HPDE6-E6E7 (cell line): ENCODE measurements at regions not wholly inside any gene's neighbourhood (a gene's known extent, or its start where the extent isn't known, plus 50 kb on each side); places are given as distances from the start of the nearest gene placed in this dataset.
"Not testable (repeated sequence)": the region's sequence is repeated elsewhere in the genome, so short reads cannot be mapped to it uniquely, and the experiment has no call there.

Source experiments
- DNase-seq: peaks from one replicate; pipeline ENCODE4 v3.0.0; 2011; ENCODE audit warnings: missing footprints; ENCODE audit errors: extremely low spot score

GRCh38 chr3:87795701-87796100 lies 263.1 kb downstream of the CGGBP1 start:
- no peak for DNase-seq

- DNase-seq: no peak
These were observed 265.4 kb downstream of the CGGBP1 start for GRCh38 chr3:87793337-87793877.

- no peak for DNase-seq
These were observed 266.1 kb downstream of the CGGBP1 start, which contains the start of gene HTR1F for GRCh38 chr3:87792534-87793336. Gene HTR1F, plus strand, starts transcription at chr3:87792706.

- no peak for DNase-seq
These were observed 266.6 kb downstream of the CGGBP1 start for GRCh38 chr3:87792198-87792533.

GRCh38 chr3:87791248-87792027 lies 267.4 kb downstream of the CGGBP1 start:
- DNase-seq: no peak

- not testable (repeated sequence) for DNase-seq
These were observed 269.8 kb downstream of the CGGBP1 start for GRCh38 chr3:87789049-87789448.

- DNase-seq: no peak
These were observed 270.3 kb downstream of the CGGBP1 start for GRCh38 chr3:87788516-87788915.

- no peak for DNase-seq
These were observed 278.0 kb downstream of the CGGBP1 start for GRCh38 chr3:87780811-87781210.

- DNase-seq: no peak
These were observed 279.9 kb downstream of the CGGBP1 start for GRCh38 chr3:87778876-87779275.

GRCh38 chr3:87771337-87772192 lies 287.2 kb downstream of the CGGBP1 start:
- DNase-seq: no peak

- no peak for DNase-seq
These were observed 292.1 kb downstream of the CGGBP1 start for GRCh38 chr3:87766721-87767120.

GRCh38 chr3:87765256-87765655 lies 293.5 kb downstream of the CGGBP1 start:
- no peak for DNase-seq

- no peak for DNase-seq
These were observed 297.0 kb downstream of the CGGBP1 start for GRCh38 chr3:87761795-87762194.

- DNase-seq: no peak
These were observed 297.5 kb downstream of the CGGBP1 start for GRCh38 chr3:87761341-87761740.

- no peak for DNase-seq
These were observed 302.2 kb downstream of the CGGBP1 start for GRCh38 chr3:87756616-87757015.

GRCh38 chr3:87755852-87756251 lies 303.0 kb downstream of the CGGBP1 start:
- no peak for DNase-seq

- no peak for DNase-seq
These were observed 316.6 kb downstream of the CGGBP1 start for GRCh38 chr3:87742250-87742649.

GRCh38 chr3:87740894-87741293 lies 317.9 kb downstream of the CGGBP1 start:
- not testable (repeated sequence) for DNase-seq

- DNase-seq: not testable (repeated sequence)
These were observed 321.0 kb downstream of the CGGBP1 start for GRCh38 chr3:87737817-87738216.

- peak; percentile 23 for DNase-seq
These were observed 325.0 kb downstream of the CGGBP1 start for GRCh38 chr3:87733671-87734367.

- no peak for DNase-seq
These were observed 326.5 kb downstream of the CGGBP1 start for GRCh38 chr3:87732294-87732693.
